AML-193 (cell line): ENCODE measurements at regions not wholly inside any gene's neighbourhood (a gene's known extent, or its start where the extent isn't known, plus 50 kb on each side); places are given as distances from the start of the nearest gene placed in this dataset.
"Not testable (repeated sequence)": the region's sequence is repeated elsewhere in the genome, so short reads cannot be mapped to it uniquely, and the experiment has no call there.

ENCODE experiments used
- DNase-seq, 2 experiments: peaks; one replicate each; lab custom pipeline; 2025; lab: John Stamatoyannopoulos, UW

DNA sequence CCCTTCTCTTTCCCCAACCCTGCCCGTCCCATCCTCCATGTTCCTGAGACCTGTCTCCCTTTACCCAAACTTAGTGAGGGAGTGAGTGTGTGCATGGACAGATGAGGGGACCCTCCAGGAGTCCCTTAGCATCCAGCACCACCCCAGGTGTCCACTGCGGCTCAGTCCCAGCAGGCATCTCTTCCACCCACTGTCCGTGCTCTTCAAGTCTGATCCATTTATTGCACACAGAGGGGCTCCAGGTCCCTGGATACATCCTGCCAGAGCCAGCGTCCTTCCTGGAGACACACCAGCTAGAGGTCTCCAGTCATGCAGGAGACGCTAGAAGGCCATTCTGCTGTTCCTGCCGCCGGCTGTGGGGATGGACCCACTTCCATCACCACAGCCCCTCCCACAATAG, 239.2 kb downstream of the ADGRD1 start:
- no peak for DNase-seq

DNA sequence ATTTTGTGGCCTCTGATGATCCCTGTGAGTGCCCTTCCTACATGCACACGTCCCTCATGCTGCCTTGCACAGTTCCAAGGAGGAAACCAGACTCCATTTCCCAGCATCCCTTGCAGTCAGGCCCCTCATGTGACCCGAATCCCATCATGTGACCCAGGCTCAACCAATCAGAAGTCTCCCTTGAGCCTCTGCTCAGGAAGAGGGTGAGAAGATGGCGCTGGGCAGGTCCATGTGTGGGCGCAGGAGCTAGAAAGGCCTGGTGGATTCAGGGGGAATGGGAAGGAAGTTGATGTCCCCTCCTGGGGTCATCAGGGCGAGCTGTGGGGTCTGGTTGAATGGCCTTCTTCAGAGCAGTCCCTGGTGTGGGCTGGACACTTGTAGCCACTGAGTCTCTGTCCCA, 240.5 kb downstream of the ADGRD1 start:
- no peak for DNase-seq

DNA sequence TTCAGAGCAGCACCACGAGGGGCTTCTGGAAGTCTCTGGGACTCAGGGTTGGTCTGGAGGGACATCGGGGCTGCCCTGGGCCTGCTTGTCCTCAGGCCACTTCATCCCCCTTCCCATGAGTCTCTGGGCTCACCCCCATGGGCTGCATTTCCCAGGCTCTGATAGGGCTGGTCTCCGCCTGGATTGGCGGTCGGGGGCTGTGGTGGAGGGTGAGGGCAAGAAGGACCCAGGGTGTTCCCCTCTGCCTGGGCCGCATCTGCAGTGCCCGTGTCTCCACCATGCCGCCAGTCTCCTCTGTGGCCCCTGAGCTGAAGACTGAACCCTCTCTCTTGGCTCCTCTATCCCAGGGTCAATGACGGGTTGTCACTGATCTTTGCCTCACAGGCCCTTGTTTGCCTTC, 242.1 kb downstream of the ADGRD1 start:
- DNase-seq: no peak

DNA sequence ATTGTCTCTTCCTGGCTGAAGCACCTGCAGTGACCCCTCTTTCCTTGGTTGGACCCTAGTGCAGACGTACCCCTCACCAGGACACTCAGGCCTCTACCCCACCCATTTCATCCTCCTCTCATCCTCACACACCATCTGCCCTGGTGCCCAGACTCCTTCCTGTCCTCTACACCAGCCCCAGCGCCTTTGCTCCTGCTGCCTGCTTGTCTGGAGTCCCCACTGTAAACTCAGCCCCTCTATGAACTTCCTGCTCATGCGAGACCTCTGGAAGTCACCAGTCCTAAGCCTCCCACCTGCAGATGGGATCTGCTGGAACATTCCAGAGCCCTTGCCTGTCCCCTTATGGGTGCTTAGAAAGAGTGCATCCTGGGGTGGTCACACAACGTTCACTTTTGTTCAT, 242.5 kb downstream of the ADGRD1 start:
- no peak for DNase-seq

DNA sequence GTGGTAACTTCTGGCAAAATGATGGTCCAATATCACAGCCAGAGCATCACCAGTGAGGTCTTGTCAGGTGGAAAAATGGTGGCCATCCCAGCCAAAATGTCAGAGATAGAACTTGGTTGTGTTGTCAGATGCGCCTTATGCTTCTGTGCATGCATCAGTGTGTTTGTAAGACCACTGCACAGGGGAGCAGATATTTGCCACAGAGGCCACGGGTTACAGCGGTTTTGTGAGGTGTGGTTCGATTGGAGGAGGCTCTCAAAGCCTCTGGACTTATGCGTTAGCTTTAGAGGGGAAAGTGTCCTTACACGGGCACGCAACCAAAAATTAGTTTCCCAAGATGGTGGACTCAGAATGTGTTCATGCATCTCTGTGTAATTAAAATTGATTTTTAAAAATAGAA, 243.8 kb downstream of the ADGRD1 start:
- no peak for DNase-seq

DNA sequence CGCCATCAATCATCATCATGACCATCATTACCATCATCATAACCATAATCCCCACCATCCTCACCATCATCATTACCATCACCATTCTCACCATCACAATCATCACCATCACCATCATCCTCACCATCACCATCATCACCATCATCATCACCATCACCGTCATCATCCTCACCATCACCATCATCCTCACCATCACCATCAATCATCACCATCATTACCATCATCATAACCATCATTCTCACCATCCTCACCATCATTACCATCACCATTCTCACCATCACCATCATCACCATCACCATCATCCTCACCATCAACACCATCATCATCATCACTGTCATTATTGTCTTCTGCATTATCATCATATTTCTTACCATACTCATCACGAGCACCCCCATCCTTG, 245.5 kb downstream of the ADGRD1 start:
- no peak for DNase-seq

DNA sequence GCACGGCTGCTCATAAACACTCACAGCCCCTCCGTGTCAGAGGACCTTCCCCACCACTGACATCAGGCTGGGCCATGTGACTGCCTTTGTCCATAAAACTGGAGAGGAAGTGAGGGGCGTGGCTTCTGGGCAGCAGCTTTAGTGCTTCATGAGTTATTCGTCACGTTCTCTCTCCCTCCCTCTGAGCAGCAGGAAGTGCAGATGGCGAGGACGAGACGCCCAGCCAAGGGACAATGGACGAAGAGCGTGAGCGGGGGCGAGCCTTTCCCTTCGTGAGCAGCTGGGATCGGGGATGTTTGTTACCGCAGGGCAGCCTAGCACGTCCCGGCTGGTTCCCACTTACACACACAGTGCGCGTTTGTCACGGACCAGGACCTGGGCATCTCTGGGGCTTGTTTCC, 248.2 kb downstream of the ADGRD1 start:
- not testable (repeated sequence) for DNase-seq

DNA sequence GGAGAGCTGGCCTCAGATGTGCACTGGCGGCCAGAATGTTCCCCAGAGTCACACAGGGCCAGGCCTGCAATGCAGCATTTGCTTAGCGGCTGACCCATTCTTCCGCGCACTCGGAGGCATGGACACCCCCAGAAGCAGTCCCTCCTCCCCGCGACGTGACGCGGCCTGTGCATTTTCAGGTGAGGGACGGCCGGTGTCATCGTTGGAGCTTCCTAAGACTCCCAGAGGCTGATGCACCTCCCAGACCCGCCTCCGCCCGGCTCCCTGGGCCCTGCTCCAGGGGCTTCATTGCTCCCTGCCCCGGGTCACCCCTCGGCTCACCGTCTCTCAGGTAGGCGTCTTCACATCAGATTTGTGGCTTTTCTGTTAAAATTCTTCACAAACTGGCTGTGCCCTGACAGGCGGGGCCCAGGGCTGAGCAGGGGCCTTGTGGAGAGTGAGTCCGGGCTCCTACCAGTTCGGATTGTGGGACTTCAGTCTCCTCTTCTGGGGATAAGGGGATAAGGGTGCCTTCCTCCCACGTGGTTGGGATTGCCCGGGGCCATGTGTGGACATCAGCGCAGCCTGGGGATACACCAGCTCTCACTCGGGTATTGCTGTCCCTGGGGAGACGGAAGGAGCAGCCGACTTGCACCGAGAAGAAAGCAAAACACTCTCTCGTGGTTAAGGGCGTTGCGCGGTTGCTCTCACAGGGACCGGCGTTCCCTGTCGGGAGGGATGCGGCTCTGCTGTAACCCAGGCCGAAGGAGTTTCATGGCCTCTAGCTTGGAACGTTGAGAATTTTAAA, 249.1 kb downstream of the ADGRD1 start:
- DNase-seq: no peak

DNA sequence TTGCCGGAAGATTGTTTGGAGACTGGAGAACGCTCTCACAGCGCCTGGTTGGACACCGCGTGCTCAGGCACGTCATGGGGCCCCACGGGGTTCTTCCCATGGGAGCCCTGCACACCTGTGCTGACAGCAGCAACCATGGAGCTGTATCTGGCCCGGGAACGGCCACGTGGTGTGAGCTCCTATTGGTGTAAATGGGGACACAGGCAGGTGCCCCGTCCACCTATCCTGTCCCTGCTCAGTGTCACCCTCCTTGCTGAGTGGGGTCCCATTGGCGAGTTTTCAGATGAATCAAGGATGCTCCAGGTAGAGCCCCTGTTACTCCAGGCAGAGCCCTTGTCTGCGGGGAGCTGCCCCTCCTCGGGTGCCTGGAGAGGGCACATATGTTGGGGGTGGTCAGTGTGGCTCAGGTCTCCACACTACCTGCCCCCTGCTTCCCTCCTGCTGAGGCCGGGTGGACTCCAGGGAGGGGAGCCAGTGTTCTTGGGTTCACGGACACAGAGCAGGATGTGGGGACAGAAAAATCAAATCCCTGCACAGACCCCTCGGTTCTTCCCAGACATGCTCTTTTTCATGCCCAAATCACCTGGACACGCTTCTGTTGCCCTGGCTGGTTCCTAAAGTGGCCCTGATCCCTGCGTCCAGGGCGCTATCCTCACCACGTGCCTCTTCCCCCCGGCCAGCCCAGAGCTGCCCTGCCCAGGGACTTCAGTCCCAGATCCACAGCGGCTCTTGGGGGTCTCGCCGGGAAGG, 250.1 kb downstream of the ADGRD1 start:
- DNase-seq: no peak

DNA sequence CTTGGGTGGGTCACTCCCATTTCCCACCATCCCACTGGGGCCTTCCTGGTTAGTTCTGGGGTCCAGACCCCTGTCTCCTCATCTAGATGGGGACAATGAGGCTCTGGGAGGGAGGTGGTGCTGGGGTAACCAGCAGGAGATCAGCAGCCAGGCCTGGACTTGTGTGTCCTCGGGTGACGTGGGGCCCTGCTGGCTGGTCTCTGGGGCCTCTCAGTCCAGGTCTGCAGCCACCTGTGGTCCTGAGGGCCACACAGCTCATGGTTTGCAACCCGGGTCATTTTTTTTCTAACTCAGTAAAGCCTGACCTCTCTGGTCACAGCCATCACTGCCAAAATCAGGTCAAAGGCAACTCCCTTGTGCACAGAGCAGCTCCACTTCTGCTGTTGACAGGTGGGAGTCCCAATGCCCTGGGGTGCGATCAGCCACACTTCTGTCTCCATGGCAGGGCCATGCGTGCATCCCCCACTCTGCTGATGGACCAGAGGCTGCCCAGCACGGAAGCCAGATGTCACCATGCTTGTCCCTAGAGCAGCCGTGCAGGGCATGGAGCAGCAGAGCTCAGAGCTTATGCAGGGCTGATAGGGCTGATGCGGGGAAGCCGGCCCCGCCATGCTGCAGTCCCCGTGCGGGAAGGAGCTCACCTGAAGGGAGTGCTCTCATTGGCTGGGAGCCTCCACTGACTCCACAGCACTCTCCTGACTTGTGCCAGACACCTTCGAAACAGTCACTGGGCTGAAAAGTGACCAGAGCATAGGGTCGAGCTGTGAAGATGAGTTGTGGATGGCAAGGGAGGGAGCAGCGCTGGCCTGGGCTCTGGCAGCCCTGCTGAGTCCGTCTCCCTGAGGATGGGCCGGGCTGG, 250.9 kb downstream of the ADGRD1 start:
- DNase-seq: no peak

DNA sequence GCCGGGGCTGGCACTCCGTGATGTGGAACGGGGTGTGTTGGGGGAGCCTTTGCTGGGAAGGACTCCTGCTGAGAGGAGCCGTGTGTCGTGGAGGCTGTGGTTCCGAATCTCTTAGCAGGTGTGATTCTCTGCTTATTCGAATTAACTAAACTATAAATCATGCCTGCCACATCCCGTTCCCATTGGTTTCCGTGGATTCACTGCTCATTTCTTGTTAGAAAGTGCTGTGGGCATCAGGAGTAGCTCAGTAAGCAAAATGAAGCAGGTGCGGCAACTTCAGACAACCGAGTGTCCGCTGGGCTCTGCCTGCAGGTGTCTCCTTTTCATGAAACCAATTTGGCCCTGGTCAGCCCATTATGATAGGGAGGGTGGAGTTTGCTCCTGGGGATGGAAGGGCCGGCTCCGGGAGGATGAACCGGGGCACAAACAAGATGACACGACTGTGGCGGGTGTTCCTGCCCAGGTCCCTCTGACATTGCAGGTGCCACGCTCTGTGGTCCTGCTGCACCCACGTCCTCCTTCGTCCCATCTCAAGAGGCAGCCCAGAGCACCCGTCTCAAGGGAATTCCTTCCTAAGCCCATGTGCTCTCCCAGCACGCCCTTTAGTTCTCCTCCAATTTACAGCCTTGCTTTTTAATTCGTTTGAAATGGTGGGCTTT, 251.7 kb downstream of the ADGRD1 start:
- not testable (repeated sequence) for DNase-seq

DNA sequence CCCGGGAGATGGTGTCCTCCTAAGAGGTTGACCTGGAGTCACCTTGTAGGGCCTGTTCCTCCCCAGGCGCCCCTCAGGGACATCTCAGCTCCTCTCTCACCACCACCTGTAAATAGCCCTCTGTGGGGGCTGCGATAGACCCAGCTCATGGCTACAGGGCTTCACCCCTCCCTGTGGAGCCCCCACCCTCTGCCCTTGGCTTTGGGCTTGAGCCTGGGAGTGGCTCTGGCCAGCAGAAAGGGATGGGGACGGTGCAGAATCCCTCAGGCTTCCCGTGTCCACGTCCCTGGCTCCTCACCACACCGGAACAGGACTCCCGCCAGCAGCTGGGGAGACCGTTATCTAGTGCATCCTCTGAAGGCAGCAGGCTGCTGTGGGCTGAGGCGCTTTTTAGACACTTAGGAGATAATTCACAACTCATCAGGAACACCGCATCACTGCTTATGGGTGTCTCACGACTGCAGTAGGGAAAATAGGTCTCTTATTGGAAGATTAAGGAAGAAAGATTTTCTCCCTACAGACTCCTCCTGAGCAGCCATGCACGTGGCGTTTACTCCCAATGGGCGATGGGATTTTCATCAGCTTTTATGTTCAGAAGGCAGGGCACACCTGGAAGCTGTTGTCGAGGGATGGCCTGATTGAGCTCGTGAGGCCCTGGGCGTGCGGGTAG, 253.1 kb downstream of the ADGRD1 start:
- DNase-seq: not testable (repeated sequence)

DNA sequence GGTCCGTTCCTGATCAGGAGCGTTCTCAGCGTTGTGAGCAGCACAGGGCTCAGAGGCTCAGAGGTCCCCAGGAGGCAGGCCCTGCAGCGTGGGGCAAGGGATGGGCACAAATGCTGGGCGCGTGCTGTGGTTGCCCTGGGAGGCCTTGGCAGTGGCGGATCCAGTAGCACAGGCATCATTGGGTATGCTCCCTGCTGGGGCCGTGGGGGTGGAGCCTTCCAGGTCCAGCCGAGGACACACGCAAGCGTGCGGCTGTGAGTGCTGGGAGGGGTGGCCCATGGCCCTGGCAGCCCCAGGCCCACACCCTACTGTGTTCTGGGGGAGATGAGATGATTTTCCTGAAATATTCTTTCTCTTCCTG, 253.6 kb downstream of the ADGRD1 start:
- not testable (repeated sequence) for DNase-seq

DNA sequence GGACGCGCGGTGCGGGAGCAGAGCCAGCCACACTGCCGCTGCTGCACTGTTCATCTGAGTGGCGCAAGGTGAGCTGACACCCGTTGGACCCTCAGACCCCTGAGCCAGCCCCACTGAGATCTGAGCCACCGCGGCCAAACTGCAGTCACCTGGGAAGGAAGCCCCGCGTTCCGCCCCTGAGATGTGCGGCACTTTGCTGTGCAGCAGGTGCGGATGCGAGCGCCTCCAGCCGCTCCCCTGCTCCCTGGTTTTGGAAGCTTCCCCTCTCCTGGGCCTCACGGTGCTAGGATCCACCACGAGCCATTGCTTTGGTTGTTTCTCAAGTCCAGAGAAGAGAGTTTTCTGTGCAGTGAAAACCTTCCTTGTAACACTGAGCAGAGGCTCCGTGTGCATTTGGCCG, 254.1 kb downstream of the ADGRD1 start:
- not testable (repeated sequence) for DNase-seq

DNA sequence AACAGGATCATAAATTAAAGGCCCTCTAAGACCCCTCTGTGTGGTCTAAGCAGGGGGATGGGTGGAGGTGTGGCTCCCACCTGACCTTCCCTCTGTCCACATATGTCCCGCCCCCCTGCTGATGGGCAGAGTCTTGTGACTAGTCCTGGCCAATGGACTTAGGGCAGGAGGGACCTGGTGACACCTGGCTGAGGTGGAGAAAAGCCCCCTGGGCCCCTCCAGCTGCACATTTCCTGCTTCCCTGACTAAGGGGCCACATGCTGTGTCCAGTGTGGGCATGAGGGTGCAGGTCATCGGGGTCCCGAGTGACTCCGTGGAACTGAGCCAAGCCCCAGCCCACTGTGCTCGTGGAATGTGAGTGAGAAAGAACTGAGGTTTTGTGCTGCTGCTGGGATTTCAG, 254.7 kb downstream of the ADGRD1 start:
- DNase-seq: no peak

DNA sequence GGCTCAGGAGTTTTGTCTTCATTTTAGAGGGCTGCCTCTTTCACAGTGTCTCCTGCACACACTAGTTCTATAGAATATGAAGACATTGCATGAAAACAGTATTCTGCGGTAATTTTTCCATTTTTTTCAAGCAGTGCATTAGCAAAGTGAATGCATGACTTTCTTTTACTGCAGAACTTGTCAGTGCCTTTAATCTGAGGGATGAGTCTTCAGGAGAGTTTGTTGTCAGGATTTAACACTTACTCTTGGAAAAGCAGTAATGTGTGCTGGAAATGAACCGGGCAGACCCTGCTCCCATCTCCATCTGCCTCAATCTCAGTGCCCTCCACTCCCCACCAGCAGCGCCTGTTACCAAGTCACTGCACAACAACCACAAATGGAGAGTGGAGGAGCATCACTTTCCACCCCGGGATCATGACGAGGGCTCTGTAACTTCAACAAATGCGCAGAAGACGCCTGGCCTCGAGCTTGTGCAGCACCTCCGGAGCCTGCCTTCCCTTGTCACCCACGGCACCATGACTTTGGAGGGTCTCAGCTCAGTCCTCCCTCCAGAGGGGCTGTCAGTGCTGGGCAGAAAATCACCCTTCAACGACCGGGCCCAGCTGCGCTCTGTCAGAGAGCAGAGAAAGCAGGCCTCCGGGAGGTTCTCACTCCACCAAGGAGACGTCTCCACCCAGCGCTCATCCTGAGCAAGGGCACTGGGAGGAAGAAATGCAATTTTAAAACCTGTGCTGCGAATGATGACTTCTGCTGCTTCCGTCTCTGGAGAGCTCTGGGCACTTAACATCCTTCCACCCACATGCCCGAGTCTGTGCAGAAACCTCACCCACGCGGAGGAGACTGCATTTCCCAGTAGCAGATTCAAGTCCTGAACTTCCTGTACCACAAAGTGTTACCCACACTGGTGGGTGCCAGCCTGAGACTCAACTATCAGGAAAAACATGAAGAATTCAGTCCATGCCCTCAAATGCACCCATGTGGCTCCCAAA, 255.7 kb downstream of the ADGRD1 start:
- DNase-seq: no peak

DNA sequence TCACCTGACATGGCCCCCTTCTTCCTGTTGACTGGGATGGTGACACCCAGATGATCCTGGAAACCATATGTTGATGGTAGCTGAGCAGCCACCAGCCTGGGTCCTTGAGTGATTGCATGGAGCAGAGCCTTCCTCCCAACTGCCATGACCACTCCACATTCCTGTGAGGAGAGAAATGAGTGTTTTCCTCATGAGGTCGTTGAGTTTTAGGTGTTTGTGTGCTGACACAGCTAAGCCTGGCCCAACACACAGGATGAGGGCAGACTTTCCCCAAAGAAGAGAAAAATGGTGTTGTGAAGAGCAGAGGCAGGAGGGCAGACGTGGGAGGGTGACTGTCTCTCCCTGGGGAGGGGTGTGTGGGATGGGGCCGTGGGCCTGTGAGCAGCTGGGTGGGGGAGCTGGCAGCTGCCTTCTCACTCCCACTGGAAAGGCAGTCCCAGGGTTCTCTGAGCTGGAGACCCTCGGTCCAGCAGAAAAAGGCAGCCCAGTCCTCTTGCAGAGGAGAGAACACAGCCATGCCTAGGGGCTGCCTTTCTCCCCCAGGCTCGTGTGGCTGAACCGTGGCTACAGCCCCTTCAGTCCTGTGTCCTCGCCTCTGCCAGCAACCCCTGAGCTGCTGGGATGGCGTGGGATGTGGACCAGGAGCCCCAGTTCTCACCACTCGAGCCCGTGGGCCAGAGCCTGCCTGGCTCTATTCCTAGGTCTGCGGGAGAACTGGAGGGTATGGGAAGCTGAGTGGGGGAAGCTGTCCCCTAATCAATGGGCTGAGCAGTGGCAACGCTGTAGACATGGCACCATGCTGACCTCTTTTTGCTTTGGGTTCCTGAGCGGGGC, 257.0 kb downstream of the ADGRD1 start:
- no peak for DNase-seq

DNA sequence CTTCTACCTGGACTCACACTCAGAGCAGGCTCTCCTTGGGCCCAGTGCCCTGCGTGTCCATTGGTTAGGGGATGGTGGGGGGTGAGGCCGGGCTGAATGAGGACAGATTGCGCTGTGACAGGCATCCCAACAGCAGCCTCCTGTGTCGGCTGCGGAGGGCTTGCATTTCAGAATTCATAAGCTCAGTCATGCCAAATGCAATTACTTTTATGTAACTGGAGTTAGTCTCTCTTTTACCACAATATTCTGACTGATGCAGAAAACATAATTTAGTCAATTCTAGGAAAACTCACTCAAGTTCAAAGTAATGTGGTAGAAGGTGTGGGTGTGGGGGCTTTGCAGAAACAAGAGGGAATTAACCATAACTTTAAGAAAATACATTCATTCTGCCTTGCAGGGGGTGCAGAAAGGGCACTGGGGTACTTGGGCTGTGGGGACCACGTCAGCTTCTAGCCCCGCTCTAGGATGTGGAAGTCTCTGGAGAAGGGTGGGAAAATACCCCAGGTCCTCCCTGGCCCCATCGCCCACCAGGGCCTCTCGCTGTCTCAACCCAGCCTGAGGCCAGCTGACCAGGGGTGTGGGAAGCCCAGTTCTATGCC, 257.7 kb downstream of the ADGRD1 start:
- DNase-seq: no peak

DNA sequence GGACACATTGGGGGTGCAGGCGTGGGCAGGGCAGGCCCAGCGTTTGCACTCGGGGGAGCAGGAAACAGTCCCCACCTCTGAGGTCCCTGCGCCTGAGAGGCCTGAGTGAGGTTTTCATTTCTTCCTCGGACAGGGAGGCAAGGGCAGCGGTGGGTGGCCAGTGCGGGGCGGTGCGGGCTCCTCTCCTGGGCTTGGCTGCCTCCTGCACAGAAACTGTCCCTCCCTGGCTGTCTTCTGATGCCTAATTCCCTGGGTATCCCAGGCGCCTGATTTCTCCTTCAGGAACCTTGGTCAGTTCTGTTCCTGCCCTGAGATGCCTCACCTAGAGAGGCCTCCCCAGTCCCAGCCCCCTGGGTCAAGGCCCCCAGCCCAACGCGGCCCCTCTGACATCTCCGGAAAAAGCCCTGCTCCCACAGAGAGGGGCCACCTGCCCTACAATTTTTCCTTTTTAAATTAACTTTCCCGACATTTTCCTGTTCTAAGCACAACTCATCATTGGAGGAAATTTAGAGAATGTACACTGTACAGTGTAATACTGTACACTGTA, 260.3 kb downstream of the ADGRD1 start:
- DNase-seq: no peak
